GM21576 (cell line): ENCODE measurements at regions not wholly inside any gene's neighbourhood (a gene's known extent, or its start where the extent isn't known, plus 50 kb on each side); places are given as distances from the start of the nearest gene placed in this dataset.

Source experiments
- ATAC-seq: cut with Tn5 transposase; IDR thresholded peaks from one replicate; pipeline ENCODE4 v1.9.1; 2021; ENCODE audit warnings: mild to moderate bottlenecking, moderate library complexity; ENCODE audit not compliant: unreplicated experiment

GRCh38 chr20:51079488-51079887, 56.6 kb upstream of the KCNG1 start:
- ATAC-seq = no peak

GRCh38 chr20:51077686-51078060, 54.8 kb upstream of the KCNG1 start:
- no peak for ATAC-seq

- ATAC-seq = no peak
Measured at GRCh38 chr20:51076786-51077685, 54.1 kb upstream of the KCNG1 start.

- no peak for ATAC-seq
Measured at GRCh38 chr20:51074062-51074461, 51.2 kb upstream of the KCNG1 start.
